Ovary (tissue), 3 donors: ENCODE measurements at regions not wholly inside any gene's neighbourhood (a gene's known extent, or its start where the extent isn't known, plus 50 kb on each side); places are given as distances from the start of the nearest gene placed in this dataset.

Experiments
- EP300 ChIP-seq: sonication (generic); formaldehyde crosslinking; IDR thresholded peaks from one replicate; pipeline ENCODE4 v1.6.1; 2017; ENCODE audit warnings: antibody characterized with exemption
- POLR2A ChIP-seq: fragments of 450-650 bp; IDR thresholded peaks from one replicate; pipeline ENCODE4 v1.6.1; 2017; ENCODE audit warnings: antibody characterized with exemption, mild to moderate bottlenecking, moderate library complexity
- TF ChIP-seq, protein P1 (sequence below), 3 donors: fragments of 450-650 bp in 2 of 3; fragments of 200-600 bp in 1 of 3; IDR thresholded peaks; one replicate each; pipeline versions ENCODE4 v1.5.1 to v1.8.0; 2016 to 2022; ENCODE audit warnings: antibody characterized with exemption in 3 of 3, mild to moderate bottlenecking in 1 of 3
- donor health status: DM: no; HTN: no; CAD: no.

DNA sequence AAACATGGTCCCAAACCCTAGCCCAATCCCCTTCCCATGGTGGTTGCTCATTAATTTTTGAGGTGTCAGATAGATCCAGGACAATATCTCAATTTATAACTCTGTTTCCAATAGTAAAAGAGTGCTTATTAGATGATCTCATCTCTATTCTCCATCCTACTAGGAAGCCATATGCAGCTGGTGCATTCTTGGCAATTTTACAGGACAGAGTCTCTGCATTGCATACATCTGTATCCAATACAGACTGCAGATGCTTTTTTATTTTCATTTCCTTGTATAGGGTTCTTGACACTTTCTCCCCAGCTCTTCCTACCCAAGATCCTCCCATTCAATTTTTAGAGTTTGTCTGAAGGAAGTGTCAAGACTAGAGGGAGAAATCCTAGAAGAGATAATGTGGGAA is 194.8 kb upstream of the DPH6 start:
- no peak for TF ChIP-seq EP300
- no peak for TF ChIP-seq POLR2A
- TF ChIP-seq, protein P1, sequence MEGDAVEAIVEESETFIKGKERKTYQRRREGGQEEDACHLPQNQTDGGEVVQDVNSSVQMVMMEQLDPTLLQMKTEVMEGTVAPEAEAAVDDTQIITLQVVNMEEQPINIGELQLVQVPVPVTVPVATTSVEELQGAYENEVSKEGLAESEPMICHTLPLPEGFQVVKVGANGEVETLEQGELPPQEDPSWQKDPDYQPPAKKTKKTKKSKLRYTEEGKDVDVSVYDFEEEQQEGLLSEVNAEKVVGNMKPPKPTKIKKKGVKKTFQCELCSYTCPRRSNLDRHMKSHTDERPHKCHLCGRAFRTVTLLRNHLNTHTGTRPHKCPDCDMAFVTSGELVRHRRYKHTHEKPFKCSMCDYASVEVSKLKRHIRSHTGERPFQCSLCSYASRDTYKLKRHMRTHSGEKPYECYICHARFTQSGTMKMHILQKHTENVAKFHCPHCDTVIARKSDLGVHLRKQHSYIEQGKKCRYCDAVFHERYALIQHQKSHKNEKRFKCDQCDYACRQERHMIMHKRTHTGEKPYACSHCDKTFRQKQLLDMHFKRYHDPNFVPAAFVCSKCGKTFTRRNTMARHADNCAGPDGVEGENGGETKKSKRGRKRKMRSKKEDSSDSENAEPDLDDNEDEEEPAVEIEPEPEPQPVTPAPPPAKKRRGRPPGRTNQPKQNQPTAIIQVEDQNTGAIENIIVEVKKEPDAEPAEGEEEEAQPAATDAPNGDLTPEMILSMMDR (IDR thresholded peaks at IDR 0.05) = no peak
